Neural cell (in vitro differentiated cells): ENCODE measurements at regions not wholly inside any gene's neighbourhood (a gene's known extent, or its start where the extent isn't known, plus 50 kb on each side); places are given as distances from the start of the nearest gene placed in this dataset.

ENCODE experiments used
- CTCF ChIP-seq: fragments of 450-650 bp; IDR thresholded peaks from 2 replicates; pipeline ENCODE4 v1.5.1; 2014; ENCODE audit warnings: antibody characterized with exemption, mild to moderate bottlenecking, moderate library complexity; ENCODE audit not compliant: poor library complexity, severe bottlenecking
- EP300 ChIP-seq: fragments of 450-650 bp; conservative IDR thresholded peaks from 2 replicates; pipeline ENCODE4 v1.6.1; 2014; ENCODE audit warnings: antibody characterized with exemption, mild to moderate bottlenecking, moderate library complexity; ENCODE audit not compliant: poor library complexity, severe bottlenecking
- EZH2 ChIP-seq: fragments of 200-600, 300-800 bp; shearing (Covaris generic), sonication (generic); IDR thresholded peaks from 2 replicates; pipeline ENCODE4 v1.6.1; 2014; ENCODE audit warnings: antibody characterized with exemption, low read length, borderline replicate concordance, mild to moderate bottlenecking; ENCODE audit not compliant: insufficient read depth, poor library complexity, severe bottlenecking
- MXI1 ChIP-seq: fragments of 450-650 bp; conservative IDR thresholded peaks from 2 replicates; pipeline ENCODE4 v1.6.1; 2014; ENCODE audit warnings: antibody characterized with exemption, mild to moderate bottlenecking; ENCODE audit not compliant: poor library complexity, severe bottlenecking
- POLR2AphosphoS5 ChIP-seq: IDR thresholded peaks from 2 replicates; pipeline ENCODE4 v1.6.1; 2012
- SMC3 ChIP-seq: fragments of 450-650 bp; conservative IDR thresholded peaks from 2 replicates; pipeline ENCODE4 v1.6.1; 2014; ENCODE audit warnings: antibody characterized with exemption, mild to moderate bottlenecking, moderate library complexity; ENCODE audit not compliant: poor library complexity
- TAF1 ChIP-seq: IDR thresholded peaks from 2 replicates; pipeline ENCODE4 v1.6.1; 2012; ENCODE audit warnings: low read depth
- TF ChIP-seq, protein P1 (sequence below): IDR thresholded peaks from 2 replicates; pipeline ENCODE4 v1.6.1; 2012; ENCODE audit warnings: borderline replicate concordance

GRCh38 chr14:31965735-31966598, 111.1 kb upstream of the ARHGAP5 start:
- TF ChIP-seq, protein P1, sequence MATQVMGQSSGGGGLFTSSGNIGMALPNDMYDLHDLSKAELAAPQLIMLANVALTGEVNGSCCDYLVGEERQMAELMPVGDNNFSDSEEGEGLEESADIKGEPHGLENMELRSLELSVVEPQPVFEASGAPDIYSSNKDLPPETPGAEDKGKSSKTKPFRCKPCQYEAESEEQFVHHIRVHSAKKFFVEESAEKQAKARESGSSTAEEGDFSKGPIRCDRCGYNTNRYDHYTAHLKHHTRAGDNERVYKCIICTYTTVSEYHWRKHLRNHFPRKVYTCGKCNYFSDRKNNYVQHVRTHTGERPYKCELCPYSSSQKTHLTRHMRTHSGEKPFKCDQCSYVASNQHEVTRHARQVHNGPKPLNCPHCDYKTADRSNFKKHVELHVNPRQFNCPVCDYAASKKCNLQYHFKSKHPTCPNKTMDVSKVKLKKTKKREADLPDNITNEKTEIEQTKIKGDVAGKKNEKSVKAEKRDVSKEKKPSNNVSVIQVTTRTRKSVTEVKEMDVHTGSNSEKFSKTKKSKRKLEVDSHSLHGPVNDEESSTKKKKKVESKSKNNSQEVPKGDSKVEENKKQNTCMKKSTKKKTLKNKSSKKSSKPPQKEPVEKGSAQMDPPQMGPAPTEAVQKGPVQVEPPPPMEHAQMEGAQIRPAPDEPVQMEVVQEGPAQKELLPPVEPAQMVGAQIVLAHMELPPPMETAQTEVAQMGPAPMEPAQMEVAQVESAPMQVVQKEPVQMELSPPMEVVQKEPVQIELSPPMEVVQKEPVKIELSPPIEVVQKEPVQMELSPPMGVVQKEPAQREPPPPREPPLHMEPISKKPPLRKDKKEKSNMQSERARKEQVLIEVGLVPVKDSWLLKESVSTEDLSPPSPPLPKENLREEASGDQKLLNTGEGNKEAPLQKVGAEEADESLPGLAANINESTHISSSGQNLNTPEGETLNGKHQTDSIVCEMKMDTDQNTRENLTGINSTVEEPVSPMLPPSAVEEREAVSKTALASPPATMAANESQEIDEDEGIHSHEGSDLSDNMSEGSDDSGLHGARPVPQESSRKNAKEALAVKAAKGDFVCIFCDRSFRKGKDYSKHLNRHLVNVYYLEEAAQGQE, result no peak
- TF ChIP-seq CTCF, result no peak
- no peak for TF ChIP-seq EZH2
- TF ChIP-seq MXI1, result no peak
- TF ChIP-seq TAF1, result no peak
- no peak for TF ChIP-seq POLR2AphosphoS5
- no peak for TF ChIP-seq EP300
- TF ChIP-seq SMC3, result no peak
